WTC11 (cell line): ENCODE measurements at regions not wholly inside any gene's neighbourhood (a gene's known extent, or its start where the extent isn't known, plus 50 kb on each side); places are given as distances from the start of the nearest gene placed in this dataset.

ENCODE experiments used
- ATAC-seq: fragments of 200-7000 bp; cut with Tn5 transposase; 2 replicates; pipeline ENCODE4 v1.10.0; 2021; ENCODE audit warnings: mild to moderate bottlenecking, moderate library complexity
- CTCF ChIA-PET: fragments of 300-600 bp; sonication (Branson Sonifier 250); formaldehyde crosslinking; loops from one replicate; lab custom pipeline; 2021; ENCODE audit warnings: antibody characterized with exemption; lab: Charles Lee
- POLR2A ChIA-PET: fragments of 350-600 bp; sonication (Branson Sonifier 250); formaldehyde crosslinking; loops from one replicate; lab custom pipeline; 2021; ENCODE audit warnings: antibody characterized with exemption; lab: Charles Lee
- DNase-seq: peaks from one replicate; pipeline ENCODE4 v3.0.0; 2021; ENCODE audit warnings: low spot score
- H3K27ac Mint-ChIP-seq: 2 replicates; pipeline ENCODE4 v1.8.0; 2021; ENCODE audit warnings: mixed read lengths
- H3K27me3 Mint-ChIP-seq: 2 replicates; pipeline ENCODE4 v1.8.0; 2021; ENCODE audit warnings: low read depth, mild to moderate bottlenecking, moderate library complexity, mixed read lengths
- H3K36me3 Mint-ChIP-seq: 2 replicates; pipeline ENCODE4 v1.8.0; 2021; ENCODE audit warnings: mixed read lengths
- H3K4me1 Mint-ChIP-seq: 2 replicates; pipeline ENCODE4 v1.8.0; 2022; ENCODE audit warnings: mixed read lengths
- H3K4me3 Mint-ChIP-seq: 2 replicates; pipeline ENCODE4 v1.8.0; 2021; ENCODE audit warnings: mild to moderate bottlenecking, moderate library complexity, mixed read lengths
- H3K9me3 Mint-ChIP-seq: 2 replicates; pipeline ENCODE4 v1.8.0; 2021; ENCODE audit warnings: mixed read lengths
- ETV6 ChIP-seq: sonication (generic); formaldehyde crosslinking; IDR thresholded peaks from 2 replicates; pipeline ENCODE4 v1.8.1; 2022; ENCODE audit warnings: mild to moderate bottlenecking, missing genetic modification reagents
- FOXP1 ChIP-seq: sonication (generic); formaldehyde crosslinking; IDR thresholded peaks from 2 replicates; pipeline ENCODE4 v1.8.0; 2022; ENCODE audit warnings: missing genetic modification reagents, mild to moderate bottlenecking, moderate library complexity, borderline replicate concordance
- GRHL2 ChIP-seq: fragments of 250-450 bp; sonication (Bioruptor Pico); IDR thresholded peaks from 2 replicates; pipeline ENCODE4 v1.8.0; 2022; ENCODE audit warnings: mild to moderate bottlenecking, moderate library complexity; ENCODE audit not compliant: insufficient replicate concordance, severe bottlenecking
- MLX ChIP-seq: sonication (generic); formaldehyde crosslinking; IDR thresholded peaks from 2 replicates; pipeline ENCODE4 v1.8.1; 2023; ENCODE audit warnings: mild to moderate bottlenecking, missing genetic modification reagents, moderate library complexity
- MXD4 ChIP-seq: fragments of 250-450 bp; sonication (Bioruptor Pico); IDR thresholded peaks from 2 replicates; pipeline ENCODE4 v1.8.0; 2021; ENCODE audit warnings: mild to moderate bottlenecking, moderate library complexity, borderline replicate concordance
- RORB ChIP-seq: fragments of 250-450 bp; sonication (Bioruptor Pico); IDR thresholded peaks from 2 replicates; pipeline ENCODE4 v1.9.0; 2021; ENCODE audit warnings: mild to moderate bottlenecking
- SMAD3 ChIP-seq: sonication (generic); formaldehyde crosslinking; IDR thresholded peaks from 2 replicates; pipeline ENCODE4 v1.8.0; 2022; ENCODE audit warnings: missing genetic modification reagents, mild to moderate bottlenecking, borderline replicate concordance
- SOX15 ChIP-seq: fragments of 250-450 bp; sonication (Bioruptor Pico); IDR thresholded peaks from 2 replicates; pipeline ENCODE4 v1.9.0; 2021; ENCODE audit warnings: mild to moderate bottlenecking
- ZNF138 ChIP-seq: sonication (generic); formaldehyde crosslinking; conservative IDR thresholded peaks from 2 replicates; pipeline ENCODE4 v1.8.1; 2022; ENCODE audit warnings: mild to moderate bottlenecking, moderate library complexity, missing genetic modification reagents
- ZNF232 ChIP-seq: sonication (generic); formaldehyde crosslinking; IDR thresholded peaks from 2 replicates; pipeline ENCODE4 v1.8.0; 2022; ENCODE audit warnings: mild to moderate bottlenecking, missing genetic modification reagents
- ZNF416 ChIP-seq: fragments of 250-450 bp; sonication (Bioruptor Pico); IDR thresholded peaks from 2 replicates; pipeline ENCODE4 v1.9.0; 2021; ENCODE audit warnings: mild to moderate bottlenecking, inconsistent platforms
- ZNF423 ChIP-seq: fragments of 250-450 bp; sonication (Bioruptor Pico); IDR thresholded peaks from 2 replicates; pipeline ENCODE4 v2.1.2; 2022; ENCODE audit warnings: mild to moderate bottlenecking, moderate library complexity
- ZSCAN18 ChIP-seq: fragments of 250-450 bp; sonication (Bioruptor Pico); IDR thresholded peaks from 2 replicates; pipeline ENCODE4 v2.1.2; 2022; ENCODE audit warnings: mild to moderate bottlenecking, moderate library complexity
- TF ChIP-seq, protein P1 (sequence below): sonication (generic); formaldehyde crosslinking; IDR thresholded peaks from 2 replicates; pipeline ENCODE4 v1.8.1; 2022; ENCODE audit warnings: low read depth, mild to moderate bottlenecking, moderate library complexity, missing genetic modification reagents, borderline replicate concordance
- TF ChIP-seq, protein P2 (sequence below): fragments of 250-450 bp; sonication (Bioruptor Pico); IDR thresholded peaks from 2 replicates; pipeline ENCODE4 v1.8.0; 2021; ENCODE audit warnings: mild to moderate bottlenecking
- TF ChIP-seq, protein P3 (sequence below): sonication (generic); formaldehyde crosslinking; conservative IDR thresholded peaks from 2 replicates; pipeline ENCODE4 v1.8.1; 2023; ENCODE audit warnings: mild to moderate bottlenecking, low read depth, missing genetic modification reagents, moderate library complexity

- no peak for DNase-seq
- Mint-ChIP-seq H3K4me3 (no peak overlapping the region), H3K4me1 (peaks cover 13% of the 10 kb centered on the region; the same call in 1 of the 2 replicates), H3K9me3 (peaks cover 26% of the 10 kb centered on the region), H3K27me3 (peaks cover 3% of the 10 kb centered on the region; the same call in 1 of the 2 replicates), H3K36me3 (peaks cover 16% of the 10 kb centered on the region), H3K27ac (no peak overlapping the region)
- ATAC-seq, result no peak
- ChIA-PET POLR2A (no interaction called here), CTCF (no interaction called here)
- no peak for TF ChIP-seq MLX (CRISPR knock-in tag)
- no peak for TF ChIP-seq SOX15 (CRISPR knock-in tag)
- no peak for TF ChIP-seq ZNF232
- TF ChIP-seq SMAD3, result no peak
- no peak for TF ChIP-seq FOXP1 (CRISPR knock-in tag)
- TF ChIP-seq ZNF423 (CRISPR knock-in tag), result no peak
- TF ChIP-seq ZNF138 (CRISPR knock-in tag), result no peak
- TF ChIP-seq, protein P1, sequence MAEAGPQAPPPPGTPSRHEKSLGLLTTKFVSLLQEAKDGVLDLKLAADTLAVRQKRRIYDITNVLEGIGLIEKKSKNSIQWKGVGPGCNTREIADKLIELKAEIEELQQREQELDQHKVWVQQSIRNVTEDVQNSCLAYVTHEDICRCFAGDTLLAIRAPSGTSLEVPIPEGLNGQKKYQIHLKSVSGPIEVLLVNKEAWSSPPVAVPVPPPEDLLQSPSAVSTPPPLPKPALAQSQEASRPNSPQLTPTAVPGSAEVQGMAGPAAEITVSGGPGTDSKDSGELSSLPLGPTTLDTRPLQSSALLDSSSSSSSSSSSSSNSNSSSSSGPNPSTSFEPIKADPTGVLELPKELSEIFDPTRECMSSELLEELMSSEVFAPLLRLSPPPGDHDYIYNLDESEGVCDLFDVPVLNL, result no peak
- TF ChIP-seq MXD4 (CRISPR knock-in tag), result no peak
- TF ChIP-seq GRHL2, result no peak
- no peak for TF ChIP-seq ZSCAN18
- TF ChIP-seq, protein P2, sequence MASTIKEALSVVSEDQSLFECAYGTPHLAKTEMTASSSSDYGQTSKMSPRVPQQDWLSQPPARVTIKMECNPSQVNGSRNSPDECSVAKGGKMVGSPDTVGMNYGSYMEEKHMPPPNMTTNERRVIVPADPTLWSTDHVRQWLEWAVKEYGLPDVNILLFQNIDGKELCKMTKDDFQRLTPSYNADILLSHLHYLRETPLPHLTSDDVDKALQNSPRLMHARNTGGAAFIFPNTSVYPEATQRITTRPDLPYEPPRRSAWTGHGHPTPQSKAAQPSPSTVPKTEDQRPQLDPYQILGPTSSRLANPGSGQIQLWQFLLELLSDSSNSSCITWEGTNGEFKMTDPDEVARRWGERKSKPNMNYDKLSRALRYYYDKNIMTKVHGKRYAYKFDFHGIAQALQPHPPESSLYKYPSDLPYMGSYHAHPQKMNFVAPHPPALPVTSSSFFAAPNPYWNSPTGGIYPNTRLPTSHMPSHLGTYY (CRISPR knock-in tag), result no peak
- TF ChIP-seq, protein P3, sequence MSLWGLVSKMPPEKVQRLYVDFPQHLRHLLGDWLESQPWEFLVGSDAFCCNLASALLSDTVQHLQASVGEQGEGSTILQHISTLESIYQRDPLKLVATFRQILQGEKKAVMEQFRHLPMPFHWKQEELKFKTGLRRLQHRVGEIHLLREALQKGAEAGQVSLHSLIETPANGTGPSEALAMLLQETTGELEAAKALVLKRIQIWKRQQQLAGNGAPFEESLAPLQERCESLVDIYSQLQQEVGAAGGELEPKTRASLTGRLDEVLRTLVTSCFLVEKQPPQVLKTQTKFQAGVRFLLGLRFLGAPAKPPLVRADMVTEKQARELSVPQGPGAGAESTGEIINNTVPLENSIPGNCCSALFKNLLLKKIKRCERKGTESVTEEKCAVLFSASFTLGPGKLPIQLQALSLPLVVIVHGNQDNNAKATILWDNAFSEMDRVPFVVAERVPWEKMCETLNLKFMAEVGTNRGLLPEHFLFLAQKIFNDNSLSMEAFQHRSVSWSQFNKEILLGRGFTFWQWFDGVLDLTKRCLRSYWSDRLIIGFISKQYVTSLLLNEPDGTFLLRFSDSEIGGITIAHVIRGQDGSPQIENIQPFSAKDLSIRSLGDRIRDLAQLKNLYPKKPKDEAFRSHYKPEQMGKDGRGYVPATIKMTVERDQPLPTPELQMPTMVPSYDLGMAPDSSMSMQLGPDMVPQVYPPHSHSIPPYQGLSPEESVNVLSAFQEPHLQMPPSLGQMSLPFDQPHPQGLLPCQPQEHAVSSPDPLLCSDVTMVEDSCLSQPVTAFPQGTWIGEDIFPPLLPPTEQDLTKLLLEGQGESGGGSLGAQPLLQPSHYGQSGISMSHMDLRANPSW, result no peak
- TF ChIP-seq ETV6 (CRISPR knock-in tag), result no peak
Measured at GRCh38 chr21:40901691-40902090, 54.7 kb upstream of the DSCAM start.

GRCh38 chr21:40902299-40902698 lies 55.3 kb upstream of the DSCAM start:
- H3K4me1 Mint-ChIP-seq, result peaks cover 13% of the 10 kb centered on the region; the same call in 1 of the 2 replicates
- peaks cover 3% of the 10 kb centered on the region; the same call in 1 of the 2 replicates for H3K27me3 Mint-ChIP-seq
- H3K4me3 Mint-ChIP-seq, result no peak overlapping the region
- H3K9me3 Mint-ChIP-seq, result peaks cover 20% of the 10 kb centered on the region
- ATAC-seq, result no peak
- no peak for DNase-seq
- H3K36me3 Mint-ChIP-seq, result peaks cover 10% of the 10 kb centered on the region
- ChIA-PET POLR2A (no interaction called here), CTCF (no interaction called here)
- TF ChIP-seq ZNF416 (CRISPR knock-in tag), result no peak
- TF ChIP-seq, protein P1, result no peak
- TF ChIP-seq FOXP1 (CRISPR knock-in tag), result no peak
- TF ChIP-seq RORB (CRISPR knock-in tag), result no peak
- no peak overlapping the region for H3K27ac Mint-ChIP-seq
